Fibroblast of lung (primary cell): ENCODE measurements at regions not wholly inside any gene's neighbourhood (a gene's known extent, or its start where the extent isn't known, plus 50 kb on each side); places are given as distances from the start of the nearest gene placed in this dataset.
A peak's percentile ranks its signal among the peaks of the same experiment; 100 is the strongest.

ENCODE experiments used
- DNase-seq, 2 donors: peaks; one replicate each; pipeline versions ENCODE4 v3.0.0 to v3.0.0-alpha.2; 2010; ENCODE audit warnings: low read depth in 2 of 2
- H2AFZ ChIP-seq: 2 replicates; pipeline ENCODE4 v1.5.1; 2012; ENCODE audit warnings: low read length, control low read depth, inconsistent platforms
- H3K27ac ChIP-seq: 2 replicates; pipeline ENCODE4 v1.5.1; 2011; ENCODE audit warnings: low read length, control low read depth; ENCODE audit not compliant: insufficient read depth
- H3K27me3 ChIP-seq: 2 replicates; pipeline ENCODE4 v1.5.1; 2011; ENCODE audit warnings: mild to moderate bottlenecking, low read length; ENCODE audit not compliant: control insufficient read depth, insufficient read depth
- H3K36me3 ChIP-seq: 2 replicates; pipeline ENCODE4 v1.5.1; 2011; ENCODE audit warnings: low read length; ENCODE audit not compliant: control insufficient read depth, insufficient read depth
- H3K4me1 ChIP-seq: 2 replicates; pipeline ENCODE4 v1.5.1; 2011; ENCODE audit warnings: low read length; ENCODE audit not compliant: control insufficient read depth, insufficient read depth; ENCODE audit errors: extremely low read depth
- H3K4me2 ChIP-seq: 2 replicates; pipeline ENCODE4 v1.5.1; 2011; ENCODE audit warnings: low read length, control low read depth; ENCODE audit not compliant: insufficient read depth; ENCODE audit errors: extremely low read depth
- H3K4me3 ChIP-seq, 4 experiments: fragments of 200-600 bp in 1 of 4; sonication (generic) in 1 of 4; replicated peaks in 1 of 4; 2 replicates each; pipeline ENCODE4 v1.5.1; 2011 to 2016; ENCODE audit warnings: low read length in 4 of 4, low read depth in 3 of 4, mild to moderate bottlenecking in 3 of 4, control low read depth in 2 of 4, inconsistent platforms in 1 of 4, mixed read lengths in 1 of 4; ENCODE audit not compliant: insufficient read depth in 1 of 4; ENCODE audit errors: control extremely low read depth in 1 of 4
- H3K79me2 ChIP-seq: 2 replicates; pipeline ENCODE4 v1.5.1; 2012; ENCODE audit warnings: mild to moderate bottlenecking, low read length, inconsistent platforms; ENCODE audit not compliant: control insufficient read depth, insufficient read depth
- H3K9ac ChIP-seq: 2 replicates; pipeline ENCODE4 v1.5.1; 2011; ENCODE audit warnings: mild to moderate bottlenecking, low read length, control low read depth; ENCODE audit not compliant: insufficient read depth
- H3K9me3 ChIP-seq: 2 replicates; pipeline ENCODE4 v1.5.1; 2012; ENCODE audit warnings: low read depth, low read length; ENCODE audit not compliant: control insufficient read depth, insufficient read depth
- H4K20me1 ChIP-seq: 2 replicates; pipeline ENCODE4 v1.5.1; 2011; ENCODE audit warnings: low read length; ENCODE audit not compliant: control insufficient read depth, insufficient read depth; ENCODE audit errors: extremely low read depth
- CTCF ChIP-seq, 2 donors: IDR thresholded peaks in 1 of 2; conservative IDR thresholded peaks in 1 of 2; 1 replicate in 1 of 2; 2 replicates in 1 of 2; pipeline ENCODE4 v1.5.1; 2011 to 2012; ENCODE audit warnings: low read length in 2 of 2, control low read depth in 1 of 2, inconsistent platforms in 1 of 2, low read depth in 1 of 2, mild to moderate bottlenecking in 1 of 2
- EZH2 ChIP-seq: IDR thresholded peaks from 2 replicates; pipeline ENCODE4 v1.5.1; 2012; ENCODE audit warnings: low read length, control low read depth, mild to moderate bottlenecking; ENCODE audit errors: missing control alignments

- TF ChIP-seq CTCF (conservative IDR thresholded peaks at IDR 0.05 in 1 of 2, IDR thresholded peaks at IDR 0.05 in 1 of 2; ENCODE audit: low read depth in 1 of 2, low read length in 2 of 2) (no peak), EZH2 (no peak)
- Histone ChIP-seq H3K4me3 (no peak overlapping the region), H3K9ac (no peak overlapping the region), H3K36me3 (no peaks in the 10 kb centered on the region), H3K27me3 (no peaks in the 10 kb centered on the region), H3K79me2 (no peaks in the 10 kb centered on the region), H3K27ac (no peak overlapping the region), H2AFZ (no peak overlapping the region), H4K20me1 (no peaks in the 10 kb centered on the region), H3K4me2 (no peak overlapping the region), H3K9me3 (no peaks in the 10 kb centered on the region), H3K4me1 (no peaks in the 10 kb centered on the region)
- no peak for DNase-seq
Observed at GRCh38 chr6:121853686-121854085, 418.2 kb downstream of the GJA1 start.

- Histone ChIP-seq H2AFZ (no peak overlapping the region), H3K4me1 (no peaks in the 10 kb centered on the region), H3K36me3 (no peaks in the 10 kb centered on the region), H3K27ac (no peak overlapping the region), H3K9me3 (no peaks in the 10 kb centered on the region), H3K9ac (no peak overlapping the region), H3K79me2 (no peaks in the 10 kb centered on the region), H3K4me3 (no peak overlapping the region), H4K20me1 (no peaks in the 10 kb centered on the region), H3K27me3 (no peaks in the 10 kb centered on the region), H3K4me2 (no peak overlapping the region)
- TF ChIP-seq CTCF (conservative IDR thresholded peaks at IDR 0.05 in 1 of 2, IDR thresholded peaks at IDR 0.05 in 1 of 2; ENCODE audit: low read depth in 1 of 2, low read length in 2 of 2) (no peak), EZH2 (no peak)
- no peak for DNase-seq
Observed at GRCh38 chr6:121855521-121855920, 420.1 kb downstream of the GJA1 start.

GRCh38 chr6:121856296-121856695, 420.9 kb downstream of the GJA1 start:
- Histone ChIP-seq H3K36me3 (no peaks in the 10 kb centered on the region), H3K4me3 (no peak overlapping the region), H3K4me1 (no peaks in the 10 kb centered on the region), H4K20me1 (no peaks in the 10 kb centered on the region), H3K79me2 (no peaks in the 10 kb centered on the region), H3K4me2 (no peak overlapping the region), H3K9me3 (no peaks in the 10 kb centered on the region), H3K27me3 (no peaks in the 10 kb centered on the region), H2AFZ (no peak overlapping the region), H3K9ac (no peak overlapping the region), H3K27ac (no peak overlapping the region)
- peak; percentile 37 to 50 for DNase-seq
- no peak for TF ChIP-seq CTCF (conservative IDR thresholded peaks at IDR 0.05 in 1 of 2, IDR thresholded peaks at IDR 0.05 in 1 of 2; ENCODE audit: low read depth in 1 of 2, low read length in 2 of 2)
- TF ChIP-seq EZH2 = no peak
